ENCODE measurements at regions not wholly inside any gene's neighbourhood (a gene's known extent, or its start where the extent isn't known, plus 50 kb on each side); places are given as distances from the start of the nearest gene placed in this dataset.

- CTCF ChIA-PET = no interaction called here
- POLR2A ChIA-PET = no interaction called here
- H3K27ac Mint-ChIP-seq = no peak overlapping the region
- no peak for ATAC-seq
- H3K4me3 Mint-ChIP-seq = no peak overlapping the region
- H3K4me1 Mint-ChIP-seq (ENCODE audit: low read depth) = no peaks in the 10 kb centered on the region
- no peaks in the 10 kb centered on the region for H3K27me3 Mint-ChIP-seq (ENCODE audit: low read depth)
- no peak for DNase-seq
- no peaks in the 10 kb centered on the region for H3K9me3 Mint-ChIP-seq (ENCODE audit: insufficient read depth)
- no peaks in the 10 kb centered on the region for H3K36me3 Mint-ChIP-seq (ENCODE audit: low read depth)
Measured at GRCh38 chr6:98586163-98586562, 248.2 kb upstream of the POU3F2 start.

GRCh38 chr6:98587555-98587954 lies 246.8 kb upstream of the POU3F2 start:
- ChIA-PET CTCF (no interaction called here), POLR2A (no interaction called here)
- DNase-seq = no peak
- ATAC-seq = no peak
- no peak overlapping the region for H3K4me3 Mint-ChIP-seq
- H3K27me3 Mint-ChIP-seq (ENCODE audit: low read depth) = no peaks in the 10 kb centered on the region
- no peaks in the 10 kb centered on the region for H3K9me3 Mint-ChIP-seq (ENCODE audit: insufficient read depth)
- H3K36me3 Mint-ChIP-seq (ENCODE audit: low read depth) = no peaks in the 10 kb centered on the region
- H3K27ac Mint-ChIP-seq = no peak overlapping the region
- no peaks in the 10 kb centered on the region for H3K4me1 Mint-ChIP-seq (ENCODE audit: low read depth)

GRCh38 chr6:98589536-98589935 lies 244.8 kb upstream of the POU3F2 start:
- DNase-seq = no peak
- H3K27me3 Mint-ChIP-seq (ENCODE audit: low read depth) = no peaks in the 10 kb centered on the region
- POLR2A ChIA-PET = no interaction called here
- H3K4me1 Mint-ChIP-seq (ENCODE audit: low read depth) = no peaks in the 10 kb centered on the region
- H3K27ac Mint-ChIP-seq = no peak overlapping the region
- H3K4me3 Mint-ChIP-seq = no peak overlapping the region
- no peak for ATAC-seq
- no peaks in the 10 kb centered on the region for H3K36me3 Mint-ChIP-seq (ENCODE audit: low read depth)
- no peaks in the 10 kb centered on the region for H3K9me3 Mint-ChIP-seq (ENCODE audit: insufficient read depth)
- CTCF ChIA-PET = no interaction called here

DNA sequence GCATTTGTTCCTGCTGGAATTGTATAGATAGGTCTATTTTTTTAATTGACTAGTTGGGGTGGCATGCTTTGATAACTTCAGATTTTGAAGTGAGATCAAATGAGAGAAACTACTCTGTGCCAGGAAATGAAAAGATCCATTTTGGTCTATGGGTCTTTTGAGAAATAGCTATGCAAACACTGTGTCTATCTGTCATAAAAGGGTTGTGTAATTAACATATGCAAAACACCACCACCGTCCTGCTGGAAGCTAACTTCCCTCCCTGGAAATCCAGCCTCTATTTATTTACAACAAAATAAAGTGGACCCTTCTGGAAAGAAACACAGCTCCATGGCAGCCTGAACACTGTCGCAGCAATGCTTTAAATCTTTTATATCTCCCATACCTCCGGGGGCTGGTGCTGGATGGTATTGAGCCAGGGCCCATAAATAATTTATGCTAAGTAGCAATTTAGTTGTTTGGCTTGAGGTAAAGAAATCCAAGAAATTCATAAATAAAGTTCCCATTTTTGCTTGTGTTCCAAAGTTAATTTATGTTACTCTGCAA lies 244.2 kb upstream of the POU3F2 start:
- H3K27me3 Mint-ChIP-seq (ENCODE audit: low read depth) = no peaks in the 10 kb centered on the region
- H3K4me3 Mint-ChIP-seq = no peak overlapping the region
- ChIA-PET POLR2A (no interaction called here), CTCF (no interaction called here)
- ATAC-seq = no peak
- H3K4me1 Mint-ChIP-seq (ENCODE audit: low read depth) = no peaks in the 10 kb centered on the region
- no peaks in the 10 kb centered on the region for H3K9me3 Mint-ChIP-seq (ENCODE audit: insufficient read depth)
- H3K27ac Mint-ChIP-seq = no peak overlapping the region
- H3K36me3 Mint-ChIP-seq (ENCODE audit: low read depth) = no peaks in the 10 kb centered on the region
- no peak for DNase-seq

GRCh38 chr6:98590997-98591396 lies 243.4 kb upstream of the POU3F2 start:
- CTCF ChIA-PET = no interaction called here
- no peak overlapping the region for H3K27ac Mint-ChIP-seq
- no peak overlapping the region for H3K4me3 Mint-ChIP-seq
- DNase-seq = no peak
- H3K36me3 Mint-ChIP-seq (ENCODE audit: low read depth) = no peaks in the 10 kb centered on the region
- POLR2A ChIA-PET = no interaction called here
- ATAC-seq = no peak
- H3K27me3 Mint-ChIP-seq (ENCODE audit: low read depth) = no peaks in the 10 kb centered on the region
- no peaks in the 10 kb centered on the region for H3K9me3 Mint-ChIP-seq (ENCODE audit: insufficient read depth)
- H3K4me1 Mint-ChIP-seq (ENCODE audit: low read depth) = no peaks in the 10 kb centered on the region

DNA sequence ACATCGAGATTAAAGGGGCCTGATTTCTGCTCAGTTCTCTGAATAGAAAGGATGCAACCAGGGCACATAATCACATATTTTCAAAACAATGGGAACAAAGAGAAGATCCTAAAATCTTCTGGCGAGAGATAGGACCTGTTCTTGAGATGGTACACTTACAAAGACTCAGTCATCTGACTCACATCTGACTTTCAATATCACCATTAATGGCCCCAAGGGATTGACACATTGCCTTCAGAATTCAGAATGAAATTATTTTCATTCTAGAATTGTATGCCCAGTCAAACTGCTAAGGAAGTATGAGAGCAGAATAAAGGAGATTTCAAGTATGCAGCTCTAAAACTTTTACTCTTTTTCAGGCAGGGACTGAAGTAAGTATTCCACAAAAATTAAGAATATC lies 240.7 kb upstream of the POU3F2 start:
- POLR2A ChIA-PET = no interaction called here
- Mint-ChIP-seq H3K4me1 (ENCODE audit: low read depth) (no peaks in the 10 kb centered on the region), H3K36me3 (ENCODE audit: low read depth) (no peaks in the 10 kb centered on the region), H3K4me3 (no peak overlapping the region), H3K27ac (no peak overlapping the region), H3K9me3 (ENCODE audit: insufficient read depth) (no peaks in the 10 kb centered on the region), H3K27me3 (ENCODE audit: low read depth) (no peaks in the 10 kb centered on the region)
- CTCF ChIA-PET = no interaction called here
- DNase-seq (no peak), ATAC-seq (no peak)

DNA sequence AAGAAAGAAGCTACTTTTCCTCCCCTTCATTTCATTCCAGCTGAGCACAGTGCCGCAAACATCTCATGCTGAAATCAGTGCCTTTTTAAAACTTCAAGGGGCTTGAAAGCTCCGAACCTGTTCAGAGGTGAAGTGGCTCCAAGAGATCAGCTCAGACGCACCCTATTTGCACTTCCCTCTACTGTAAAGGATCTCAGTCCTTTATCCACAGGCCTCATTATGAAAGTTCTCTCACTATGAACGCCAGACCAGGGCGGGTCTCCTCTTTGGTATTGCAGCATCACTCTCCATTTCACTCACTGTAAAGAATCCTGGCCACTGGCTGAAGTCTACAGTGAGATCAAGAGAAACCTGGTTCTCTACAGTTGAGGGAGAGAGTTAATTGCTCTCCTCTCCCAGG lies 232.7 kb upstream of the POU3F2 start:
- no peaks in the 10 kb centered on the region for H3K4me1 Mint-ChIP-seq (ENCODE audit: low read depth)
- no peaks in the 10 kb centered on the region for H3K36me3 Mint-ChIP-seq (ENCODE audit: low read depth)
- ChIA-PET POLR2A (no interaction called here), CTCF (no interaction called here)
- no peak overlapping the region for H3K4me3 Mint-ChIP-seq
- no peak overlapping the region for H3K27ac Mint-ChIP-seq
- DNase-seq (no peak), ATAC-seq (no peak)
- H3K27me3 Mint-ChIP-seq (ENCODE audit: low read depth) = no peaks in the 10 kb centered on the region
- no peaks in the 10 kb centered on the region for H3K9me3 Mint-ChIP-seq (ENCODE audit: insufficient read depth)

GRCh38 chr6:98605705-98606104 lies 228.7 kb upstream of the POU3F2 start:
- H3K9me3 Mint-ChIP-seq (ENCODE audit: insufficient read depth) = no peaks in the 10 kb centered on the region
- POLR2A ChIA-PET = no interaction called here

GRCh38 chr6:98627129-98627775 lies 207.1 kb upstream of the POU3F2 start:
- no peak for DNase-seq
- Mint-ChIP-seq H3K4me1 (ENCODE audit: low read depth) (no peaks in the 10 kb centered on the region), H3K9me3 (ENCODE audit: insufficient read depth) (no peaks in the 10 kb centered on the region), H3K27me3 (ENCODE audit: low read depth) (no peaks in the 10 kb centered on the region), H3K4me3 (no peak overlapping the region), H3K36me3 (ENCODE audit: low read depth) (no peaks in the 10 kb centered on the region), H3K27ac (no peak overlapping the region)
- ChIA-PET POLR2A (no interaction called here), CTCF (no interaction called here)
- ATAC-seq = no peak

More at GRCh38 chr6:98605705-98606104, 228.7 kb upstream of the POU3F2 start:
- H3K36me3 Mint-ChIP-seq (ENCODE audit: low read depth) = no peaks in the 10 kb centered on the region
- CTCF ChIA-PET = no interaction called here
- H3K4me1 Mint-ChIP-seq (ENCODE audit: low read depth) = no peaks in the 10 kb centered on the region
- H3K27me3 Mint-ChIP-seq (ENCODE audit: low read depth) = no peaks in the 10 kb centered on the region
- DNase-seq (no peak), ATAC-seq (no peak)
- no peak overlapping the region for H3K27ac Mint-ChIP-seq
- H3K4me3 Mint-ChIP-seq = no peak overlapping the region

DNA sequence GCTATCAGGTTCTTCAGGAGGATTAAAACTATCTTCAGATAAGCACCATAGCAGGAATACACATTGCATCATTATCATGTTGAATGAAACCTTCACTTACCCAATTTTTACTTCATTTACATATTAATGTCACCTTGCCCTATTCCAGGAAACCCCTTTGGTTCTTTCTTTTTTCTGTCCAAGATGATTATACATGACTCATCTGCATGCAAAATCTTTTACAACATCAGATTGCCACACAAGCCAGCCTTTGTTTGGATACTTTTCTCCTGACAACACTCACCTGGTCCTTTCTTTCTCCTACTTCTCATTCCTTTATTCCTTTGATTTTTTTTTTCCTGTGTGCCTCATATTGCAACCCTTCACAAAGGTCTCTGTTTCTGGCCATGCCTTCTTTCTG lies 200.5 kb upstream of the POU3F2 start:
- POLR2A ChIA-PET = no interaction called here
- Mint-ChIP-seq H3K36me3 (ENCODE audit: low read depth) (no peaks in the 10 kb centered on the region), H3K27ac (no peak overlapping the region), H3K9me3 (ENCODE audit: insufficient read depth) (no peaks in the 10 kb centered on the region), H3K27me3 (ENCODE audit: low read depth) (no peaks in the 10 kb centered on the region), H3K4me1 (ENCODE audit: low read depth) (no peaks in the 10 kb centered on the region), H3K4me3 (no peak overlapping the region)
- ATAC-seq (no peak), DNase-seq (no peak)
- CTCF ChIA-PET = no interaction called here

DNA sequence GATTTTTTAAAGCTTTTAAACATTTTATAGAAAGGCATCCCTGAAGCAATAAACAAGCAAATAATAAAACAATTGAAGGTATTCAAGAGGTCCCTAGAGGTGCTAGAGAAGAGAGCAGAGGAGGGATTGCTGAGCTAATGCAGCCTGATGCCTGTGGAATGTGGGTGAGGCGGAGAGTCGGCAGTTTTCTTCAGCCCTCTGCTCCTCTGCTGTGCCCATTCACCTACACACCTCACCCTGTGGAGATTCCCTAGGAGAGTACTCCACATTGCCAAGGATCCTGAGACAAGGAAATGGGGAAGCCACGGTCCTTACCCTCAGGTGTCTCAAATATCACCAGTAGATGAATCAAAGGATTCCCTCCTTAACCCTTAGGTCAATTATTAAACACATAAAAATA lies 199.8 kb upstream of the POU3F2 start:
- no peaks in the 10 kb centered on the region for H3K9me3 Mint-ChIP-seq (ENCODE audit: insufficient read depth)
- CTCF ChIA-PET = no interaction called here
- no peak overlapping the region for H3K4me3 Mint-ChIP-seq
- H3K4me1 Mint-ChIP-seq (ENCODE audit: low read depth) = no peaks in the 10 kb centered on the region
- no peak overlapping the region for H3K27ac Mint-ChIP-seq
- POLR2A ChIA-PET = no interaction called here
- no peak for DNase-seq
- no peaks in the 10 kb centered on the region for H3K27me3 Mint-ChIP-seq (ENCODE audit: low read depth)
- ATAC-seq = no peak
- no peaks in the 10 kb centered on the region for H3K36me3 Mint-ChIP-seq (ENCODE audit: low read depth)

DNA sequence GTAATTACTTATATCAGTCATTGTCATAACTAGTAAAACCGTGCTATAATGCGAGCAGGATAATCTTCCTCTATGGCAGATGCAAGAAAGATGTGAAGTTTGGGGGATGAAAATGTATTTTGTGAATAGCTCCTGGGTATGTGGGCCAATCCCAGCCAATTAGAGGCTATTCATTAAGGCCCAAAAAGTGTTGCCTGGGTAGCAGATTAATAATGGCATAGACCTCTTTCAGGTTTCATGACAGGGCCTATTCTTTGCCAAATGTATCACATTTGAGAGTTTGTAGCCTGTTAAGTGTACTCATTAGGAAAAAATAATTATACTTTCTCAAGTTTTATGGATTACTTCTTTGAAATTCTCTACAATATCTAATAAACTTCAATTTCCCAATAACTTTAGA lies 199.2 kb upstream of the POU3F2 start:
- DNase-seq (no peak), ATAC-seq (no peak)
- no peaks in the 10 kb centered on the region for H3K9me3 Mint-ChIP-seq (ENCODE audit: insufficient read depth)
- H3K4me3 Mint-ChIP-seq = no peak overlapping the region
- ChIA-PET POLR2A (no interaction called here), CTCF (no interaction called here)
- no peaks in the 10 kb centered on the region for H3K36me3 Mint-ChIP-seq (ENCODE audit: low read depth)
- H3K4me1 Mint-ChIP-seq (ENCODE audit: low read depth) = no peaks in the 10 kb centered on the region
- no peaks in the 10 kb centered on the region for H3K27me3 Mint-ChIP-seq (ENCODE audit: low read depth)
- no peak overlapping the region for H3K27ac Mint-ChIP-seq

DNA sequence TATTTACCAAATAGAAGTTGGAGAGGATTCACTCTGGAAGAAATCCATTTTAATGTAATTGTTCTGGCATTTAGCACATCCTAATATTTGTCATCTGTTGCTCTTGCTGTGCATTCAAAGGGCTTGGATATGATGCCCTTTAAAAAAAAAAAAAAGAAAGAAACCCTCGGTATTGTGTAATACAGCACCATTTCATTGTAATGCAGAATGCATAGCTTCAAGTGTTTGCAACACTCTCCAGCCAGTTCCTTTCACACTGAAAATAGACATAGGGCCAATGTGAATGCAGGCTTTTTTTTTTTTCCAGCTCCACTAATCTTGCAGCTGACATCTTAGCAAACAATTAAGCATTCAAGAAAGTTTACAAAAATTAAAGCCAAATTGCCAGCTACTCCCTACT lies 197.4 kb upstream of the POU3F2 start:
- H3K36me3 Mint-ChIP-seq (ENCODE audit: low read depth) = no peaks in the 10 kb centered on the region

More for the DNA sequence above, 197.4 kb upstream of the POU3F2 start:
- no peaks in the 10 kb centered on the region for H3K4me1 Mint-ChIP-seq (ENCODE audit: low read depth)
- ChIA-PET POLR2A (no interaction called here), CTCF (no interaction called here)
- no peak for DNase-seq
- no peak overlapping the region for H3K27ac Mint-ChIP-seq
- no peak overlapping the region for H3K4me3 Mint-ChIP-seq
- H3K27me3 Mint-ChIP-seq (ENCODE audit: low read depth) = no peaks in the 10 kb centered on the region
- no peaks in the 10 kb centered on the region for H3K9me3 Mint-ChIP-seq (ENCODE audit: insufficient read depth)
- ATAC-seq = no peak
